ENCODE measurements at regions not wholly inside any gene's neighbourhood (a gene's known extent, or its start where the extent isn't known, plus 50 kb on each side); places are given as distances from the start of the nearest gene placed in this dataset.

DNA sequence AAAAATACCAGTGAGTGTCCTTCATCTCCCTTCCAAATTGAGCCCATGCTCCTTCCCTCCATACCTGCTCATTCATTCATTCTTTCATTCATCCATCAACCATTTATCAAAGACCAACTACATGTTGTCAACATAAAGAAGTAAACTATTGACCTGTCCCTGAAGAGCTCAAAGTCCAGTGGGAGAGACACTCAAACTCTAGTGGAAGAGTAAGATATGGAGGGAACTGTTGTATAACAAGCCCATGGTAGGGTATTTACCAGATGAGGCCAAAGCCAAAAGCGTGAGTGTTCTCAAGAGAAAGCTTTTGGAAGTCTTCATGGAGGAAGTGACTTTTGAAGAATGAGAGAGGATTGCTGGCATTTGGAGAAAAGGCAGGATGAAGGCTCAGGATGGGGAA lies 163.4 kb upstream of the SPACA1 start:
- Histone ChIP-seq H3K9me3 (ENCODE audit: low read length) (no peaks in the 10 kb centered on the region), H3K27ac (ENCODE audit: low read depth, low read length) (no peak overlapping the region), H3K4me1 (ENCODE audit: insufficient read depth, low read length) (no peaks in the 10 kb centered on the region), H3K27me3 (ENCODE audit: insufficient read depth, low read length, poor library complexity, severe bottlenecking) (no peaks in the 10 kb centered on the region), H3K4me3 (ENCODE audit: low read length) (no peak overlapping the region), H3K36me3 (ENCODE audit: insufficient read depth, low read length) (no peaks in the 10 kb centered on the region)
- Mint-ChIP-seq H3K27ac (no peak overlapping the region), H3K4me3 (no peak overlapping the region), H3K27me3 (peaks cover 0 to 23% of the 10 kb centered on the region in 2 donors), H3K4me1 (no peaks in the 10 kb centered on the region), H3K9me3 (no peaks in the 10 kb centered on the region), H3K36me3 (no peaks in the 10 kb centered on the region)
- POLR2A ChIA-PET: no interaction called here
- CTCF ChIA-PET: no interaction called here
- no peak for DNase-seq

DNA sequence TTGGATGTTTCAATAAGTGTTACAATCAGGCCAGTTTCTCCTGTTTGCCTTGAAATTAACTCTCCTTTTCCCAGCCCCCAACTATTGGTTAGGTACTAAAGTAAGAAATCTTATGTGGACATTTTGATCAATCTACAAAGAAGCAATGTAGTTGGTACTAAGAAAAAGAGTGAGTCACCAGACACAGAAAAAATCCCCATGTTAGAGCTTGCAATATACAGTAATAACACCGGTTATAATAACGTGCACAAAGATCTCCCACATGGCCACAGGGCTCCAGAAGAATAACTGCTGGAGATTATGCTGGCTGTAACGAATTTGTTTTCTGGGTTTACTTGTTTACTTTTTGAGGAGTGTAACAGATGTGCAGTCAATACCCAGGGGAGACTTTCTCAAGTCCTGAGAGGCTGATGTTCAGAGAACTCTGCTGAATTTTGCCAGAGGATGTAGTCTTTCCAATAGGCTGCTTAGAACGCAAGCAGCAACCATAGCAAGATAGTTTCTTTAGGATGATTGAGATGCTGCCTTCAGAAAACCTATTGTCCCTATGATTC lies 166.2 kb upstream of the SPACA1 start:
- no peaks in the 10 kb centered on the region for H3K36me3 Mint-ChIP-seq
- H3K4me3 Mint-ChIP-seq: no peak overlapping the region

DNA sequence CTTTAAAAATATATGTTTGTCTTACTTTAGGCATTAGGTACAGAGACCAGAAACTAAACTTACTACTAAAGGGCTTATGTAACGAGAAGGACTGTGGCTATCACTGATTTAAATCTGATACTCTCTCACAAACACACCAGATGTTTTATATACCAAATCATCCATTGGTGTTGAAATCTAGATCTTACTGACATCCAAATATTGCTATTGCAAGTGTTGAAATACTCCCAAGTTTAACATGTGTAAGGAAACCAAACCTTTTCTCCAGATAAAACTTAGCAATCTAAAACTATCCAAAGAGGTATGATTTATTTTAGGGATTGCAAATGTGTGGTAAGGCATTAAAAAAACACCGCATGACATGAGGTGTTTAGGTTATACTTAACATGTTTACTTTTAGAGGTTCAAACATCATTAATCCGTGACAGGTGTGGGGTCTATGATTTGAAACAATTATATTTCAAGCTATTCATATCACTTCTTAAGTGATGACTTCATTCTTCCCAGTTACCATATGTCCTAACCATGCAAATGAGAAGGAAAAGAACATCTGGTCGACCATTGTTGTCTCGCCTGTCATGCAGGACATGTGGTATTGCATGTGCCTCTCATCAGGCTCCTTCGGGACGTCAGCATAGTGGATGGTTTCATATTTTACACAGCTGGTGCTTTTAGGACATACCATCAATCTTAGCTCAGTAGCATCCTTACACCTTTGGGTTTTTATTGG lies 168.3 kb upstream of the SPACA1 start:
- H3K36me3 ChIP-seq (ENCODE audit: insufficient read depth, low read length): no peaks in the 10 kb centered on the region
- no peaks in the 10 kb centered on the region for H3K9me3 ChIP-seq (ENCODE audit: low read length)
- no peak overlapping the region for H3K4me3 ChIP-seq (ENCODE audit: low read length)
- Mint-ChIP-seq H3K4me1 (no peaks in the 10 kb centered on the region), H3K27me3 (peaks cover 7 to 56% of the 10 kb centered on the region in 2 donors), H3K27ac (no peak overlapping the region), H3K4me3 (no peak overlapping the region), H3K9me3 (no peaks in the 10 kb centered on the region), H3K36me3 (no peaks in the 10 kb centered on the region)
- H3K4me1 ChIP-seq (ENCODE audit: insufficient read depth, low read length): no peaks in the 10 kb centered on the region
- DNase-seq: no peak
- H3K27me3 ChIP-seq (ENCODE audit: insufficient read depth, low read length, poor library complexity, severe bottlenecking): peaks cover 5% of the 10 kb centered on the region
- CTCF ChIA-PET: no interaction called here
- POLR2A ChIA-PET: no interaction called here
- no peak overlapping the region for H3K27ac ChIP-seq (ENCODE audit: low read depth, low read length)

More for the DNA sequence above, 166.2 kb upstream of the SPACA1 start:
- ChIA-PET POLR2A (no interaction called here), CTCF (no interaction called here)
- no peak for DNase-seq
- Mint-ChIP-seq H3K4me1 (no peaks in the 10 kb centered on the region), H3K9me3 (no peaks in the 10 kb centered on the region), H3K27me3 (peaks cover 5 to 42% of the 10 kb centered on the region in 2 donors), H3K27ac (no peak overlapping the region)
- Histone ChIP-seq H3K9me3 (ENCODE audit: low read length) (no peaks in the 10 kb centered on the region), H3K4me1 (ENCODE audit: insufficient read depth, low read length) (no peaks in the 10 kb centered on the region), H3K4me3 (ENCODE audit: low read length) (no peak overlapping the region), H3K27ac (ENCODE audit: low read depth, low read length) (no peak overlapping the region), H3K27me3 (ENCODE audit: insufficient read depth, low read length, poor library complexity, severe bottlenecking) (peaks cover 5% of the 10 kb centered on the region), H3K36me3 (ENCODE audit: insufficient read depth, low read length) (no peaks in the 10 kb centered on the region)

DNA sequence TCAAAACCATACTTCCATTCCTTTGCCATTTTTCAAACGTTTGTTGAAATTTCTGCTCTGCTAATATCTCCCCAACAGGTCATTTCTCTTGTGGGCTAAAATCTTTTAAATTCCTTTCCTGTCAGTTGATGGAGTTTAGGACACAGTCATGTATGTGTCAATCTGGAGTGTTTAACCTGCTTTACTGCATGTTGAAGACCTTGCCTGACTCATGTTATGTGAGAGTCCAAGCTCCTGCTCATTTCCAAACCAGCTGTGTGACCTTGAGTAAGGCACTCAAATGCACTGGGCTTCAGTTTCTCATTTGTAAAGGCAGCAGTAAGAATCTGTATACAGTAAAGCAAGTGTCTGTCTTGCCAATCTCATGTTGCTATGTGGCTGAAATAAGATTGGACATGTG lies 171.9 kb upstream of the SPACA1 start:
- no peak for DNase-seq
- Histone ChIP-seq H3K9me3 (ENCODE audit: low read length) (no peaks in the 10 kb centered on the region), H3K4me1 (ENCODE audit: insufficient read depth, low read length) (no peaks in the 10 kb centered on the region), H3K27ac (ENCODE audit: low read depth, low read length) (no peak overlapping the region), H3K36me3 (ENCODE audit: insufficient read depth, low read length) (no peaks in the 10 kb centered on the region), H3K4me3 (ENCODE audit: low read length) (no peak overlapping the region), H3K27me3 (ENCODE audit: insufficient read depth, low read length, poor library complexity, severe bottlenecking) (peaks cover 5% of the 10 kb centered on the region)
- no peaks in the 10 kb centered on the region for H3K4me1 Mint-ChIP-seq
- no peaks in the 10 kb centered on the region for H3K36me3 Mint-ChIP-seq
- H3K27ac Mint-ChIP-seq: no peak overlapping the region
- no peak overlapping the region for H3K4me3 Mint-ChIP-seq
- CTCF ChIA-PET: no interaction called here
- POLR2A ChIA-PET: no interaction called here
- H3K27me3 Mint-ChIP-seq: peaks cover 14 to 54% of the 10 kb centered on the region in 2 donors
- H3K9me3 Mint-ChIP-seq: no peaks in the 10 kb centered on the region

DNA sequence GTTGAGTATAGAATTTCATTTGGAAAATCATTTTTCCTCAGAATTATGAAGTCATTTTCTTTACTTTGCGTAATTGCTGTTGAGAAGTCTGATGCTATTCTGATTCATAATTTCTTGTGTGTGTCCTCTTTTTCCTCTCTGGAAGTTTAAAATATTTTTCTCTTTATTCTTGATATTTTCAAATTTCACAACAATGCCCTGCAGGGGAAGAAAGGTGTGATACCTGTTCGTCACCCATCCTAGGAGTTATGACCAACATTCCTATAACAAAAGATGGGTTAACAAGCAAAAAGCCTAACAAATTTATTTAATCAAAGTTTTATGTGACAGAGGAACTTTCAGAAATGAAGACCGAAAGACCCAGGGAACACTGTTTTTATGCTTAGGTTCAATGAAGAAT lies 171.5 kb upstream of the AKIRIN2 start:
- no peaks in the 10 kb centered on the region for H3K36me3 ChIP-seq (ENCODE audit: insufficient read depth, low read length)
- Mint-ChIP-seq H3K9me3 (no peaks in the 10 kb centered on the region), H3K4me3 (no peak overlapping the region), H3K4me1 (no peaks in the 10 kb centered on the region), H3K27ac (no peak overlapping the region), H3K36me3 (no peaks in the 10 kb centered on the region), H3K27me3 (peaks cover 10 to 46% of the 10 kb centered on the region in 2 donors)
- POLR2A ChIA-PET: no interaction called here
- H3K4me3 ChIP-seq (ENCODE audit: low read length): no peak overlapping the region
- no peak overlapping the region for H3K27ac ChIP-seq (ENCODE audit: low read depth, low read length)
- no peak for DNase-seq
- H3K9me3 ChIP-seq (ENCODE audit: low read length): no peaks in the 10 kb centered on the region
- H3K4me1 ChIP-seq (ENCODE audit: insufficient read depth, low read length): no peaks in the 10 kb centered on the region
- H3K27me3 ChIP-seq (ENCODE audit: insufficient read depth, low read length, poor library complexity, severe bottlenecking): peaks cover 5% of the 10 kb centered on the region
- CTCF ChIA-PET: no interaction called here

DNA sequence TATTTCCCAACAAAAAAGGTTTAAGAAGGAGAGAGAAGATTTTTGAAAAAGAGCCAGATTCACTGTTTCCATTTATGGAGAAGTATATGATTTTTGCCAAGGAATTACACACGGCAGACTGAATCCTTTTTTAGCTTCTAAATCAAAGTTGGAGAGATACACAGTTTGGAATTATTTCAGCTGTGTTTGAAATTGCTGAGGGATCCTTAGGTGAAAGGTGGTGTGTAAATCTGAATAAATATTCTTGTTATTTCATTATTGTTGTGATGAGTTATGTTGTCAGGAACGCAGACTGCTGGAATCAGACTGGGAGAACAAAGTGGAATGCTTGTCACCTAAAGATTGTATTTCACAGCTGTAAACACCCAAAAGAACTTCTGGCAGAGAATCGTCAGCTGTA lies 168.5 kb upstream of the AKIRIN2 start:
- Mint-ChIP-seq H3K4me1 (no peaks in the 10 kb centered on the region), H3K4me3 (no peak overlapping the region), H3K9me3 (no peaks in the 10 kb centered on the region), H3K27me3 (peaks cover 11 to 46% of the 10 kb centered on the region in 2 donors), H3K36me3 (no peaks in the 10 kb centered on the region), H3K27ac (no peak overlapping the region)
- Histone ChIP-seq H3K36me3 (ENCODE audit: insufficient read depth, low read length) (no peaks in the 10 kb centered on the region), H3K4me1 (ENCODE audit: insufficient read depth, low read length) (no peaks in the 10 kb centered on the region), H3K27ac (ENCODE audit: low read depth, low read length) (no peak overlapping the region), H3K27me3 (ENCODE audit: insufficient read depth, low read length, poor library complexity, severe bottlenecking) (no peaks in the 10 kb centered on the region), H3K9me3 (ENCODE audit: low read length) (no peaks in the 10 kb centered on the region), H3K4me3 (ENCODE audit: low read length) (no peak overlapping the region)
- DNase-seq: no peak
- ChIA-PET POLR2A (no interaction called here), CTCF (no interaction called here)

DNA sequence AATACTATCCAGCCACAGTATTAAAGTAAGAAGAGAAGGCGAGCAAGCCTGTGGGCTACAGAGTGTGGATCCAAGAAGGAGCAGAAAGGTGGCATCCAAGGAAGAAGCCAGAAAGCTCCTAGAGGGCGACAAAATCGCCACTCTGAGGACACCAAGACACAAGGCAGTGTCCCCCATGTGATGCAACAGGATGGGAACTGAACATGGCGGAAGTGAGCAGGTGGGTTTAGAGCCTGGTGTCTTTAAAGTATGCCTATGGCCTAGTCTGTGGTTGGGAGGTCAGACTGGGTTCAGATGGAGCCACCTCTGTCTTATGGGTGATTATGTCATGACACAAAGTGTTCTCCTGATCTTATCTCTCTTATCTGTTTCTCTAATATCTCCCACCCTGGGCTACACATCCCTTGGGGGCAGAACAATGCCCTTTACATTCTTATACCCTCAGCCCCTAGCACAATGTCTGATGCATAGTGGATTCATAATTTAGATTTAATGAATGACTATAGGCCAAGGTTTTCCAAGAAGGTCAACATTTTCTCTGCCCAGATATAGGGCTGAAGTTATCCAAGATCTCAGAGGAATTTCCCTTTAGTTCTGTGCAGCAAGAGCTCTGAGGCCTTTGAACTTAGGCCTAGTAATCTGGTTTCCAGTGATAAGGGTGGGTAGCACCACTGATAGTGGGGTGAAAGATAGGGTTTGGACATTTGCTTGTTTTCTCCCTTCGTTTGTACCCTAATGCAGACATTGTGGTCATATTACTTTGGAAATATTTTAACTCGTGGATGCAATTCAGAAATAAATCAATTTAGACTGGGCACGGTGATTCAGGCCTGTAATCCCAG lies 167.3 kb upstream of the AKIRIN2 start:
- POLR2A ChIA-PET: no interaction called here
- H3K27me3 Mint-ChIP-seq: peaks cover 9 to 44% of the 10 kb centered on the region in 2 donors
- H3K9me3 Mint-ChIP-seq: no peaks in the 10 kb centered on the region
- Histone ChIP-seq H3K9me3 (ENCODE audit: low read length) (no peaks in the 10 kb centered on the region), H3K36me3 (ENCODE audit: insufficient read depth, low read length) (no peaks in the 10 kb centered on the region), H3K4me3 (ENCODE audit: low read length) (no peak overlapping the region), H3K4me1 (ENCODE audit: insufficient read depth, low read length) (no peaks in the 10 kb centered on the region), H3K27me3 (ENCODE audit: insufficient read depth, low read length, poor library complexity, severe bottlenecking) (no peaks in the 10 kb centered on the region), H3K27ac (ENCODE audit: low read depth, low read length) (no peak overlapping the region)
- H3K4me3 Mint-ChIP-seq: no peak overlapping the region
- DNase-seq: no peak
- CTCF ChIA-PET: no interaction called here
- H3K36me3 Mint-ChIP-seq: no peaks in the 10 kb centered on the region
- H3K27ac Mint-ChIP-seq: no peak overlapping the region
- no peaks in the 10 kb centered on the region for H3K4me1 Mint-ChIP-seq

DNA sequence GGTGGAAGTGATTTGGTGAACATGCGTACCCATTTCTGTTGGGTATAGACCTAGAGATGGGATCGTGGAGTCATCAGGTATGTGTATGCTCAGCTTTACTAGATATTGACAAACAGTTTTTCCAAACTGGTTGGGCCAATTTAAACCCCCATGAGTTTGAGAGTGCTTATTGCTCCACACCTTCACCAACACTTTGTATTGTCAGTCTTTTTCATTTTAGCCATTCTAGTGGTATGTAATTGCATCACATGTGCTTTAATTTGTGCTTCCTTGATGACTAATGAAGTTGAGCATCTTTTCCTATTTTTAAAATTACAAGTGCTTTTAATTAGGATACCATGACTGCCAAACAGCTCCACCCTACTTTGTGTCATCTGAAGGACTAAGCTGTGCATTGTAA lies 158.9 kb upstream of the AKIRIN2 start:
- CTCF ChIA-PET: no interaction called here
- no peak overlapping the region for H3K4me3 ChIP-seq (ENCODE audit: low read length)
- no peaks in the 10 kb centered on the region for H3K9me3 ChIP-seq (ENCODE audit: low read length)
- peaks cover 3 to 16% of the 10 kb centered on the region in 2 donors for H3K27me3 Mint-ChIP-seq
- no peak overlapping the region for H3K27ac Mint-ChIP-seq
- H3K27ac ChIP-seq (ENCODE audit: low read depth, low read length): no peak overlapping the region
- H3K36me3 ChIP-seq (ENCODE audit: insufficient read depth, low read length): no peaks in the 10 kb centered on the region
- H3K36me3 Mint-ChIP-seq: peaks cover 0 to 2% (median 0%) of the 10 kb centered on the region in 3 donors
- H3K4me1 Mint-ChIP-seq: no peaks in the 10 kb centered on the region
- no peak overlapping the region for H3K4me3 Mint-ChIP-seq
- no peaks in the 10 kb centered on the region for H3K4me1 ChIP-seq (ENCODE audit: insufficient read depth, low read length)
- DNase-seq: no peak
- H3K9me3 Mint-ChIP-seq: peaks cover 0 to 3% (median 1%) of the 10 kb centered on the region in 5 donors
- H3K27me3 ChIP-seq (ENCODE audit: insufficient read depth, low read length, poor library complexity, severe bottlenecking): no peaks in the 10 kb centered on the region
- POLR2A ChIA-PET: no interaction called here
